GM06990 (cell line): ENCODE measurements at regions not wholly inside any gene's neighbourhood (a gene's known extent, or its start where the extent isn't known, plus 50 kb on each side); places are given as distances from the start of the nearest gene placed in this dataset.

Source experiments
- DNase-seq: peaks from one replicate; pipeline ENCODE4 v3.0.0-alpha.2; 2011; ENCODE audit not compliant: insufficient read length; ENCODE audit errors: extremely low read depth
- H3K27me3 ChIP-seq: replicated peaks from 2 replicates; pipeline ENCODE4 v1.6.0; 2011; ENCODE audit warnings: low read length; ENCODE audit not compliant: control insufficient read depth, insufficient read depth
- H3K36me3 ChIP-seq: 2 replicates; pipeline ENCODE4 v1.5.1; 2011; ENCODE audit warnings: low read length; ENCODE audit not compliant: control insufficient read depth, insufficient read depth
- H3K4me3 ChIP-seq: replicated peaks from 2 replicates; pipeline ENCODE4 v1.5.1; 2011; ENCODE audit warnings: low read depth, mild to moderate bottlenecking, control low read depth, low read length
- TF ChIP-seq, protein P1 (sequence below): IDR thresholded peaks from 2 replicates; pipeline ENCODE4 v1.5.1; 2011; ENCODE audit warnings: low read length, control low read depth, mild to moderate bottlenecking, inconsistent platforms; ENCODE audit not compliant: insufficient read depth, poor library complexity, severe bottlenecking

- no peak overlapping the region for H3K4me3 ChIP-seq
- DNase-seq: no peak
- TF ChIP-seq, protein P1, sequence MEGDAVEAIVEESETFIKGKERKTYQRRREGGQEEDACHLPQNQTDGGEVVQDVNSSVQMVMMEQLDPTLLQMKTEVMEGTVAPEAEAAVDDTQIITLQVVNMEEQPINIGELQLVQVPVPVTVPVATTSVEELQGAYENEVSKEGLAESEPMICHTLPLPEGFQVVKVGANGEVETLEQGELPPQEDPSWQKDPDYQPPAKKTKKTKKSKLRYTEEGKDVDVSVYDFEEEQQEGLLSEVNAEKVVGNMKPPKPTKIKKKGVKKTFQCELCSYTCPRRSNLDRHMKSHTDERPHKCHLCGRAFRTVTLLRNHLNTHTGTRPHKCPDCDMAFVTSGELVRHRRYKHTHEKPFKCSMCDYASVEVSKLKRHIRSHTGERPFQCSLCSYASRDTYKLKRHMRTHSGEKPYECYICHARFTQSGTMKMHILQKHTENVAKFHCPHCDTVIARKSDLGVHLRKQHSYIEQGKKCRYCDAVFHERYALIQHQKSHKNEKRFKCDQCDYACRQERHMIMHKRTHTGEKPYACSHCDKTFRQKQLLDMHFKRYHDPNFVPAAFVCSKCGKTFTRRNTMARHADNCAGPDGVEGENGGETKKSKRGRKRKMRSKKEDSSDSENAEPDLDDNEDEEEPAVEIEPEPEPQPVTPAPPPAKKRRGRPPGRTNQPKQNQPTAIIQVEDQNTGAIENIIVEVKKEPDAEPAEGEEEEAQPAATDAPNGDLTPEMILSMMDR: peak; percentile 3
- H3K27me3 ChIP-seq: no peaks in the 10 kb centered on the region
- H3K36me3 ChIP-seq: no peaks in the 10 kb centered on the region
Observed at GRCh38 chr13:100883453-100883852, 208.9 kb upstream of the TMTC4 start.

- Histone ChIP-seq H3K36me3 (no peaks in the 10 kb centered on the region), H3K27me3 (no peaks in the 10 kb centered on the region), H3K4me3 (no peak overlapping the region)
- no peak for DNase-seq
- TF ChIP-seq, protein P1: no peak
Observed at GRCh38 chr13:100881291-100881864, 206.8 kb upstream of the TMTC4 start.

DNA sequence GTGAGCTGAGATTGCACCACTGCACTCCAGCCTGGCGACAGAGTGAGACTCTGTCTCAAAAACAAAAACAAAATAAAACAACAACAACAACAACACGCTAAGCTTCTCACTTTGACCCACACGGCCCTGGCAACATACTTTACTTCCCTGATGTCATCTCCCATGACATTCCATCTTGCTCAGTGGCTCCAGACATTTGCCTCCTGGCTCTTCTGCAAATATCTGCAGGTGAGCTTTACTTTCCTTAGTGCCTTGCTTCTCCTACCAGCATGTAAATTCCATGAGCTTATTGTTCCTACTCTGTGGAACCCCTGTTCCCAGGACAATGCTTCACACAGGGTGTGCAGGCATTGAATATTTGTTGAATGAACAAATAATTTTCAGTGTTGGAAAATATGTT, 205.6 kb upstream of the TMTC4 start:
- TF ChIP-seq, protein P1: no peak
- Histone ChIP-seq H3K4me3 (no peak overlapping the region), H3K36me3 (no peaks in the 10 kb centered on the region), H3K27me3 (no peaks in the 10 kb centered on the region)
- no peak for DNase-seq

GRCh38 chr13:100879255-100879654, 204.7 kb upstream of the TMTC4 start:
- Histone ChIP-seq H3K4me3 (no peak overlapping the region), H3K27me3 (no peaks in the 10 kb centered on the region), H3K36me3 (no peaks in the 10 kb centered on the region)
- DNase-seq: no peak
- TF ChIP-seq, protein P1: no peak

GRCh38 chr13:100876044-100876403, 201.4 kb upstream of the TMTC4 start:
- H3K4me3 ChIP-seq: no peak overlapping the region
- no peak for DNase-seq
- H3K27me3 ChIP-seq: no peaks in the 10 kb centered on the region
- H3K36me3 ChIP-seq: no peaks in the 10 kb centered on the region
- TF ChIP-seq, protein P1: no peak

- H3K36me3 ChIP-seq: no peaks in the 10 kb centered on the region
- no peak overlapping the region for H3K4me3 ChIP-seq
- no peaks in the 10 kb centered on the region for H3K27me3 ChIP-seq
- TF ChIP-seq, protein P1: no peak
- DNase-seq: peak; percentile 23
Observed at GRCh38 chr13:100875392-100876043, 200.9 kb upstream of the TMTC4 start.
